LNCaP clone FGC (cell line): ENCODE measurements at regions not wholly inside any gene's neighbourhood (a gene's known extent, or its start where the extent isn't known, plus 50 kb on each side); places are given as distances from the start of the nearest gene placed in this dataset.

ENCODE experiments used
- DNase-seq: peaks from one replicate; pipeline ENCODE4 v3.0.0-alpha.2; 2011; ENCODE audit warnings: low read depth
- H3K4me3 ChIP-seq: 2 replicates; pipeline ENCODE4 v1.5.1; 2011; ENCODE audit warnings: mild to moderate bottlenecking, low read depth, low read length, control low read depth
- TF ChIP-seq, protein P1 (sequence below): IDR thresholded peaks from 2 replicates; pipeline ENCODE4 v1.5.1; 2012; ENCODE audit warnings: mild to moderate bottlenecking; ENCODE audit not compliant: control insufficient read depth, insufficient read depth; ENCODE audit errors: extremely low read depth

- DNase-seq: no peak
- no peak overlapping the region for H3K4me3 ChIP-seq
- TF ChIP-seq, protein P1, sequence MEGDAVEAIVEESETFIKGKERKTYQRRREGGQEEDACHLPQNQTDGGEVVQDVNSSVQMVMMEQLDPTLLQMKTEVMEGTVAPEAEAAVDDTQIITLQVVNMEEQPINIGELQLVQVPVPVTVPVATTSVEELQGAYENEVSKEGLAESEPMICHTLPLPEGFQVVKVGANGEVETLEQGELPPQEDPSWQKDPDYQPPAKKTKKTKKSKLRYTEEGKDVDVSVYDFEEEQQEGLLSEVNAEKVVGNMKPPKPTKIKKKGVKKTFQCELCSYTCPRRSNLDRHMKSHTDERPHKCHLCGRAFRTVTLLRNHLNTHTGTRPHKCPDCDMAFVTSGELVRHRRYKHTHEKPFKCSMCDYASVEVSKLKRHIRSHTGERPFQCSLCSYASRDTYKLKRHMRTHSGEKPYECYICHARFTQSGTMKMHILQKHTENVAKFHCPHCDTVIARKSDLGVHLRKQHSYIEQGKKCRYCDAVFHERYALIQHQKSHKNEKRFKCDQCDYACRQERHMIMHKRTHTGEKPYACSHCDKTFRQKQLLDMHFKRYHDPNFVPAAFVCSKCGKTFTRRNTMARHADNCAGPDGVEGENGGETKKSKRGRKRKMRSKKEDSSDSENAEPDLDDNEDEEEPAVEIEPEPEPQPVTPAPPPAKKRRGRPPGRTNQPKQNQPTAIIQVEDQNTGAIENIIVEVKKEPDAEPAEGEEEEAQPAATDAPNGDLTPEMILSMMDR: no peak
These were observed 716.1 kb upstream of the LMO3 start for GRCh38 chr12:17322090-17322489.

GRCh38 chr12:17304503-17305347, 698.8 kb upstream of the LMO3 start:
- DNase-seq: no peak
- TF ChIP-seq, protein P1: no peak
- H3K4me3 ChIP-seq: no peak overlapping the region

GRCh38 chr12:17302001-17302400, 696.0 kb upstream of the LMO3 start:
- no peak for DNase-seq
- TF ChIP-seq, protein P1: no peak
- no peak overlapping the region for H3K4me3 ChIP-seq

GRCh38 chr12:17301544-17301943, 695.6 kb upstream of the LMO3 start:
- no peak overlapping the region for H3K4me3 ChIP-seq
- TF ChIP-seq, protein P1: no peak
- DNase-seq: no peak

GRCh38 chr12:17296882-17297281, 690.9 kb upstream of the LMO3 start:
- no peak overlapping the region for H3K4me3 ChIP-seq
- no peak for DNase-seq
- TF ChIP-seq, protein P1: no peak

- TF ChIP-seq, protein P1: no peak
- H3K4me3 ChIP-seq: no peak overlapping the region
- no peak for DNase-seq
These were observed 680.9 kb upstream of the LMO3 start for GRCh38 chr12:17286874-17287273.

DNA sequence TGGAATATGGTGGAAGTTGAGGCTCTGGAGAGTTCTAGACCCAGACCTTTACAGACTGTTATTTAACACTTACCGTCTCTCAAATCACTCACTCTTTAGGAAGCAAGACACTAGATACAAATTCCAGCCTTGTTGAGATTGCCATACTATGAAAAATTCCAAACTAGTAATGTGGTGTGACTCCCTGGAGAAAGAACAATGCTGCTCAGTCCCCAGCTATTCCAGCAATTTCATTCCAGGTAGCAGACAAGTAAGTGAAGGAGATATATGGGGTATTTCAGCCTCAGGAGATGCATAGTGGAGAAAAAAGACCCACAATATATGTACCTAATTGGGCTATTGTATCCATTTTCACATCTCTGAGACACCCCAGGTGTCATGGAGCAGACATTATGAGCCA, 678.9 kb upstream of the LMO3 start:
- DNase-seq: no peak
- H3K4me3 ChIP-seq: no peak overlapping the region
- TF ChIP-seq, protein P1: no peak
